B cell (primary cell): ENCODE measurements at regions not wholly inside any gene's neighbourhood (a gene's known extent, or its start where the extent isn't known, plus 50 kb on each side); places are given as distances from the start of the nearest gene placed in this dataset.

Source experiments
- ATAC-seq: fragments of 200-7000 bp; cut with Tn5 transposase; one replicate; pipeline ENCODE4 v1.10.0; 2021; ENCODE audit warnings: low read depth, mild to moderate bottlenecking, moderate number of reproducible peaks, moderate library complexity
- CTCF ChIA-PET: fragments of 350-600 bp; sonication (Branson Sonifier 250); formaldehyde crosslinking; loops from one replicate; lab custom pipeline; 2021; ENCODE audit warnings: antibody characterized with exemption, inconsistent platforms; lab: Charles Lee
- POLR2A ChIA-PET: fragments of 350-600 bp; sonication (Branson Sonifier 250); formaldehyde crosslinking; loops from one replicate; lab custom pipeline; 2021; ENCODE audit warnings: antibody characterized with exemption; lab: Charles Lee
- DNase-seq: peaks from one replicate; pipeline ENCODE4 v3.0.0; 2013
- H2AFZ ChIP-seq: 2 replicates; pipeline ENCODE4 v1.6.1; 2012; ENCODE audit warnings: mild to moderate bottlenecking, low read depth, low read length; ENCODE audit not compliant: insufficient read depth, poor library complexity, severe bottlenecking
- H3K27ac ChIP-seq, 2 donors: 1 replicate in 1 of 2; 2 replicates in 1 of 2; pipeline ENCODE4 v1.5.1; 2012 to 2013; ENCODE audit warnings: low read length in 2 of 2, mild to moderate bottlenecking in 2 of 2, moderate library complexity in 1 of 2
- H3K27me3 ChIP-seq, 4 experiments: fragments of 200-600 bp in 1 of 4; sonication (generic) in 1 of 4; replicated peaks in 1 of 4; 1 replicate in 2 of 4; 2 replicates in 2 of 4; pipeline versions ENCODE4 v1.6.1 to v1.7.0; 2013 to 2016; ENCODE audit warnings: low read length in 3 of 4, mild to moderate bottlenecking in 2 of 4, mixed read lengths in 1 of 4, moderate library complexity in 1 of 4; ENCODE audit not compliant: insufficient read depth in 4 of 4, control insufficient read depth in 3 of 4; ENCODE audit errors: control extremely low read depth in 1 of 4
- H3K36me3 ChIP-seq, 2 experiments: replicated peaks in 1 of 2; 1 replicate in 1 of 2; 2 replicates in 1 of 2; pipeline versions ENCODE4 v1.6.1 to v1.7.1; 2013; ENCODE audit warnings: low read length in 1 of 2; ENCODE audit not compliant: insufficient read depth in 2 of 2, control insufficient read depth in 1 of 2; ENCODE audit errors: control extremely low read depth in 1 of 2, extremely low read depth in 1 of 2
- H3K4me1 ChIP-seq, 2 donors: fragments of 200-600 bp in 1 of 2; sonication (generic) in 1 of 2; 1 replicate in 1 of 2; 2 replicates in 1 of 2; pipeline versions ENCODE4 v1.5.1 to v1.6.1; 2013 to 2017; ENCODE audit warnings: low read length in 2 of 2; ENCODE audit not compliant: control insufficient read depth in 2 of 2, insufficient read depth in 2 of 2
- H3K4me2 ChIP-seq: replicated peaks from 2 replicates; pipeline ENCODE3; 2012; ENCODE audit warnings: mild to moderate bottlenecking, low read depth, low read length; ENCODE audit not compliant: poor library complexity, severe bottlenecking
- H3K4me3 ChIP-seq, 5 experiments: fragments of 200-600 bp in 1 of 5; sonication (generic) in 1 of 5; 1 replicate in 3 of 5; 2 replicates in 2 of 5; pipeline versions ENCODE4 v1.5.1 to v1.7.0; 2011 to 2016; ENCODE audit warnings: low read length in 4 of 5, mild to moderate bottlenecking in 4 of 5, low read depth in 2 of 5, control low read depth in 1 of 5, moderate library complexity in 1 of 5; ENCODE audit not compliant: insufficient read depth in 1 of 5; ENCODE audit errors: control extremely low read depth in 1 of 5, extremely low read depth in 1 of 5
- H3K79me2 ChIP-seq: fragments of 200-600 bp; sonication (generic); one replicate; pipeline ENCODE4 v1.6.0; 2016; ENCODE audit warnings: low read length; ENCODE audit not compliant: control insufficient read depth, insufficient read depth
- H3K9ac ChIP-seq: fragments of 200-600 bp; sonication (generic); 2 replicates; pipeline ENCODE4 v1.6.1; 2017; ENCODE audit warnings: mild to moderate bottlenecking, low read length, moderate library complexity
- H3K9me3 ChIP-seq, 3 donors: one replicate each; pipeline versions ENCODE4 v1.6.1 to v1.7.1; 2013; ENCODE audit warnings: low read length in 2 of 3; ENCODE audit not compliant: control insufficient read depth in 2 of 3, insufficient read depth in 1 of 3; ENCODE audit errors: control extremely low read depth in 1 of 3
- H4K20me1 ChIP-seq: 2 replicates; pipeline ENCODE4 v1.6.0; 2012; ENCODE audit warnings: mild to moderate bottlenecking, low read length; ENCODE audit not compliant: insufficient read depth, control insufficient read depth, poor library complexity, severe bottlenecking
- H3K27ac Mint-ChIP-seq: one replicate; pipeline ENCODE4 v1.8.0; 2021; ENCODE audit warnings: mixed read lengths
- H3K27me3 Mint-ChIP-seq: one replicate; pipeline ENCODE4 v1.8.0; 2021; ENCODE audit warnings: mixed read lengths
- H3K4me1 Mint-ChIP-seq: one replicate; pipeline ENCODE4 v1.8.0; 2021; ENCODE audit warnings: mixed read lengths
- H3K4me3 Mint-ChIP-seq: one replicate; pipeline ENCODE4 v1.8.0; 2021; ENCODE audit warnings: mixed read lengths
- H3K9me3 Mint-ChIP-seq: one replicate; pipeline ENCODE4 v1.8.0; 2022; ENCODE audit warnings: mixed read lengths; ENCODE audit not compliant: insufficient read depth
- EZH2 ChIP-seq: IDR thresholded peaks from 2 replicates; pipeline ENCODE4 v1.6.1; 2012; ENCODE audit warnings: borderline replicate concordance, low read depth, mild to moderate bottlenecking, moderate library complexity, low read length; ENCODE audit not compliant: insufficient read depth, poor library complexity, severe bottlenecking
- WGBS: methylation state at CpG from one replicate; pipeline ENCODE4 v1.1.5; 2013; ENCODE audit warnings: missing lambda C conversion rate; ENCODE audit not compliant: insufficient coverage; 5-methylcytosine and 5-hydroxymethylcytosine counted together
- intact Hi-C: fragments of 100-400 bp; cut with micrococcal nuclease; formaldehyde crosslinking; loops from one replicate; pipeline ENCODE4 v1.10.0; 2022
- TF ChIP-seq, protein P1 (sequence below): fragments of 200-600 bp; IDR thresholded peaks from one replicate; pipeline ENCODE4 v1.8.0; 2022; ENCODE audit warnings: antibody characterized with exemption, mild to moderate bottlenecking

DNA sequence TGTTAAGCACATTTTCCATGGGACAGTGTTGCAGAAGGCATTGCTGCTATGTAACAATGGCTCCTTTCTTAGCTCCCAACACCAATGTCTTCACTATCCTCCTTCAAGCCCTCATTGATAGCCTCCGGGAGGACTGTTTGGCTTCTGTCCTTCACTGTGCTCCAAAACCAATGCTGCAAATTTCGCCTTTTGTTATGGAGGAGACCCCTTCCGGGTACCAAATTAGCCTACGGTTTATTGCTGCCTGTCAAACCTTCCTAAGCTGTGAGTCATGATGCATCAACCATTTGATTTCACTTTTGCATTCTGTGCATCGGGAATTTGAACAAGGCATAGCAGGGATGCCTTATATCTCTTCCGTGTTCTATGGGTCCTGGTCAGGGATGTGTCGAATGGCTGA is 432.9 kb downstream of the GATA3 start:
- ChIA-PET CTCF (no interaction called here), POLR2A (no interaction called here)
- no peak overlapping the region for H3K4me2 ChIP-seq
- intact Hi-C loops, result no loop called here
- Mint-ChIP-seq H3K27me3 (peaks cover 3% of the 10 kb centered on the region), H3K27ac (no peak overlapping the region), H3K4me3 (no peak overlapping the region), H3K4me1 (no peaks in the 10 kb centered on the region), H3K9me3 (peaks cover under 1% of the 10 kb centered on the region)
- H3K79me2 ChIP-seq, result no peaks in the 10 kb centered on the region
- no peaks in the 10 kb centered on the region for H3K4me1 ChIP-seq
- no peak overlapping the region for H3K9ac ChIP-seq
- no peaks in the 10 kb centered on the region for H3K27me3 ChIP-seq
- H3K27ac ChIP-seq, result no peak overlapping the region
- ATAC-seq, result no peak
- no peak overlapping the region for H2AFZ ChIP-seq
- no peak for DNase-seq
- H3K9me3 ChIP-seq, result peaks cover 0 to 1% (median 0%) of the 10 kb centered on the region in 3 donors
- WGBS, result 90% methylated on average over 7 of the region's 7 CpGs
- no peak for TF ChIP-seq EZH2
- TF ChIP-seq, protein P1, sequence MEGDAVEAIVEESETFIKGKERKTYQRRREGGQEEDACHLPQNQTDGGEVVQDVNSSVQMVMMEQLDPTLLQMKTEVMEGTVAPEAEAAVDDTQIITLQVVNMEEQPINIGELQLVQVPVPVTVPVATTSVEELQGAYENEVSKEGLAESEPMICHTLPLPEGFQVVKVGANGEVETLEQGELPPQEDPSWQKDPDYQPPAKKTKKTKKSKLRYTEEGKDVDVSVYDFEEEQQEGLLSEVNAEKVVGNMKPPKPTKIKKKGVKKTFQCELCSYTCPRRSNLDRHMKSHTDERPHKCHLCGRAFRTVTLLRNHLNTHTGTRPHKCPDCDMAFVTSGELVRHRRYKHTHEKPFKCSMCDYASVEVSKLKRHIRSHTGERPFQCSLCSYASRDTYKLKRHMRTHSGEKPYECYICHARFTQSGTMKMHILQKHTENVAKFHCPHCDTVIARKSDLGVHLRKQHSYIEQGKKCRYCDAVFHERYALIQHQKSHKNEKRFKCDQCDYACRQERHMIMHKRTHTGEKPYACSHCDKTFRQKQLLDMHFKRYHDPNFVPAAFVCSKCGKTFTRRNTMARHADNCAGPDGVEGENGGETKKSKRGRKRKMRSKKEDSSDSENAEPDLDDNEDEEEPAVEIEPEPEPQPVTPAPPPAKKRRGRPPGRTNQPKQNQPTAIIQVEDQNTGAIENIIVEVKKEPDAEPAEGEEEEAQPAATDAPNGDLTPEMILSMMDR, result no peak
- H3K4me3 ChIP-seq, result no peak overlapping the region
- no peaks in the 10 kb centered on the region for H4K20me1 ChIP-seq
- H3K36me3 ChIP-seq, result no peaks in the 10 kb centered on the region

DNA sequence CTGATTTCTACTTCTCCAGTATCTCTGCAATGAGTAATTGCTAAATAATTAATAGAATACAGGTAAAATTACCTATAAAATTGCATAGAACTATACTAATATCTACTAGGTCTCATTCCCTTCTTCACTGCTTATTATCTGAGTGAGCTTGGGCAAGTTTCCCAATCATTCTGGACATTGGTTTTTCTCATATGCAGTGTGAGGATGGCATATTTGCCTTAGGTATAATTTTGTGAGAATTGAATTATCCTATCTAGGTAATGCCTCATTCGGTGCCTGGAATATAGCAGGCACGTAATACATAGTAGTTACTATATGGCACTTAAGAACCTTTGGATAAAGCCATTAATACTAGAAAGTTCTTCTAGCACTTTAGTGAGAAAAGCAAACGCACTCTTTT is 434.7 kb downstream of the GATA3 start:
- CTCF ChIA-PET, result no interaction called here
- Histone ChIP-seq H3K4me3 (no peak overlapping the region), H4K20me1 (no peaks in the 10 kb centered on the region), H3K36me3 (no peaks in the 10 kb centered on the region), H3K9me3 (peaks cover 0 to 1% (median 0%) of the 10 kb centered on the region in 3 donors), H3K9ac (no peak overlapping the region), H3K27ac (no peak overlapping the region), H3K4me2 (no peak overlapping the region), H3K27me3 (no peaks in the 10 kb centered on the region), H3K79me2 (no peaks in the 10 kb centered on the region), H3K4me1 (no peaks in the 10 kb centered on the region), H2AFZ (no peak overlapping the region)
- intact Hi-C loops, result no loop called here
- no peak for TF ChIP-seq EZH2
- TF ChIP-seq, protein P1, result no peak
- no peak overlapping the region for H3K4me3 Mint-ChIP-seq
- H3K9me3 Mint-ChIP-seq, result peaks cover 3% of the 10 kb centered on the region
- 100% methylated on average over 1 of the region's 3 CpGs for WGBS
- POLR2A ChIA-PET, result no interaction called here
- no peaks in the 10 kb centered on the region for H3K4me1 Mint-ChIP-seq
- ATAC-seq (no peak), DNase-seq (no peak)
- no peak overlapping the region for H3K27ac Mint-ChIP-seq
- no peaks in the 10 kb centered on the region for H3K27me3 Mint-ChIP-seq
